ENCODE measurements at regions not wholly inside any gene's neighbourhood (a gene's known extent, or its start where the extent isn't known, plus 50 kb on each side); places are given as distances from the start of the nearest gene placed in this dataset.
"Not testable (repeated sequence)": the region's sequence is repeated elsewhere in the genome, so short reads cannot be mapped to it uniquely, and the experiment has no call there.

- ATAC-seq; H3K4me1 Mint-ChIP-seq (ENCODE audit: low read depth in 2 of 2); H3K4me3 Mint-ChIP-seq; H3K9me3 Mint-ChIP-seq; H3K27ac Mint-ChIP-seq; DNase-seq (ENCODE audit: low spot score): not testable (repeated sequence)
- Mint-ChIP-seq H3K36me3 (peaks cover 17% of the 10 kb centered on the region), H3K27me3 (peaks cover 8 to 21% of the 10 kb centered on the region in 2 donors)
These were observed 186.7 kb upstream of the MAP3K1 start for GRCh38 chr5:56628616-56629015.

GRCh38 chr5:56625541-56625940 lies 189.8 kb upstream of the MAP3K1 start:
- no peak for ATAC-seq
- H3K36me3 Mint-ChIP-seq = peaks cover 15% of the 10 kb centered on the region
- H3K27ac Mint-ChIP-seq = no peak overlapping the region
- H3K27me3 Mint-ChIP-seq = peaks cover 0 to 9% of the 10 kb centered on the region in 2 donors
- H3K4me1 Mint-ChIP-seq (ENCODE audit: low read depth in 2 of 2) = no peaks in the 10 kb centered on the region
- H3K4me3 Mint-ChIP-seq = no peak overlapping the region
- peaks cover 4% of the 10 kb centered on the region for H3K9me3 Mint-ChIP-seq
- no peak for DNase-seq (ENCODE audit: low spot score)

GRCh38 chr5:56624751-56625150 lies 190.6 kb upstream of the MAP3K1 start:
- Mint-ChIP-seq H3K27me3 (peaks cover 0 to 9% of the 10 kb centered on the region in 2 donors), H3K9me3 (no peaks in the 10 kb centered on the region), H3K4me3 (no peak overlapping the region), H3K27ac (no peak overlapping the region), H3K4me1 (ENCODE audit: low read depth in 2 of 2) (no peaks in the 10 kb centered on the region), H3K36me3 (peaks cover 7% of the 10 kb centered on the region)
- no peak for DNase-seq (ENCODE audit: low spot score)
- ATAC-seq = no peak

- Mint-ChIP-seq H3K4me1 (ENCODE audit: low read depth in 2 of 2) (no peaks in the 10 kb centered on the region), H3K36me3 (peaks cover 8% of the 10 kb centered on the region), H3K27ac (no peak overlapping the region), H3K4me3 (no peak overlapping the region), H3K9me3 (peaks cover 4% of the 10 kb centered on the region), H3K27me3 (no peaks in the 10 kb centered on the region)
- DNase-seq (ENCODE audit: low spot score) (no peak), ATAC-seq (no peak)
These were observed 193.2 kb upstream of the MAP3K1 start for GRCh38 chr5:56622141-56622540.

GRCh38 chr5:56620903-56621677 lies 194.3 kb upstream of the MAP3K1 start:
- Mint-ChIP-seq H3K4me3 (no peak overlapping the region), H3K9me3 (peaks cover 4% of the 10 kb centered on the region), H3K27ac (no peak overlapping the region), H3K36me3 (peaks cover 8% of the 10 kb centered on the region), H3K4me1 (ENCODE audit: low read depth in 2 of 2) (no peaks in the 10 kb centered on the region), H3K27me3 (no peaks in the 10 kb centered on the region)
- DNase-seq (ENCODE audit: low spot score) (no peak), ATAC-seq (no peak)

GRCh38 chr5:56617998-56618397 lies 197.4 kb upstream of the MAP3K1 start:
- Mint-ChIP-seq H3K27ac (no peak overlapping the region), H3K4me1 (ENCODE audit: low read depth in 2 of 2) (peaks cover 4 to 22% of the 10 kb centered on the region in 2 donors), H3K4me3 (no peak overlapping the region), H3K36me3 (peaks cover 8% of the 10 kb centered on the region), H3K9me3 (peaks cover 7% of the 10 kb centered on the region), H3K27me3 (no peaks in the 10 kb centered on the region)
- ATAC-seq (no peak), DNase-seq (ENCODE audit: low spot score) (no peak)

- H3K9me3 Mint-ChIP-seq = peaks cover 10% of the 10 kb centered on the region
- H3K27ac Mint-ChIP-seq = no peak overlapping the region
- no peak for DNase-seq (ENCODE audit: low spot score)
- H3K36me3 Mint-ChIP-seq = peaks cover 11% of the 10 kb centered on the region
- H3K27me3 Mint-ChIP-seq = no peaks in the 10 kb centered on the region
- no peak overlapping the region for H3K4me3 Mint-ChIP-seq
- ATAC-seq = no peak
- peaks cover 12 to 32% of the 10 kb centered on the region in 2 donors for H3K4me1 Mint-ChIP-seq (ENCODE audit: low read depth in 2 of 2)
These were observed 198.7 kb upstream of the MAP3K1 start for GRCh38 chr5:56616454-56617160.

- ATAC-seq (no peak), DNase-seq (ENCODE audit: low spot score) (no peak)
- Mint-ChIP-seq H3K9me3 (peaks cover 13% of the 10 kb centered on the region), H3K4me1 (ENCODE audit: low read depth in 2 of 2) (peaks cover 16 to 40% of the 10 kb centered on the region in 2 donors), H3K36me3 (peaks cover 18% of the 10 kb centered on the region), H3K27me3 (no peaks in the 10 kb centered on the region), H3K4me3 (no peak overlapping the region), H3K27ac (no peak overlapping the region)
These were observed 199.8 kb upstream of the MAP3K1 start for GRCh38 chr5:56615361-56616153.

GRCh38 chr5:56612759-56613158 lies 202.6 kb upstream of the MAP3K1 start:
- Mint-ChIP-seq H3K4me1 (ENCODE audit: low read depth in 2 of 2) (peaks cover 26 to 56% of the 10 kb centered on the region in 2 donors), H3K36me3 (peaks cover 9% of the 10 kb centered on the region), H3K4me3 (peak overlapping the region; percentile 5), H3K9me3 (peaks cover 13% of the 10 kb centered on the region), H3K27me3 (no peaks in the 10 kb centered on the region), H3K27ac (peak overlapping the region in 1 of 2 donors; percentile 17)
- DNase-seq (ENCODE audit: low spot score) (no peak), ATAC-seq (no peak)

GRCh38 chr5:56612353-56612752 lies 203.0 kb upstream of the MAP3K1 start:
- Mint-ChIP-seq H3K27me3 (no peaks in the 10 kb centered on the region), H3K9me3 (peaks cover 13% of the 10 kb centered on the region), H3K4me1 (ENCODE audit: low read depth in 2 of 2) (peaks cover 26 to 60% of the 10 kb centered on the region in 2 donors), H3K36me3 (peaks cover 9% of the 10 kb centered on the region), H3K27ac (no peak overlapping the region), H3K4me3 (peak overlapping the region; percentile 5)
- DNase-seq (ENCODE audit: low spot score) (no peak), ATAC-seq (no peak)

GRCh38 chr5:56610093-56610698 lies 205.2 kb upstream of the MAP3K1 start:
- no peak overlapping the region for H3K27ac Mint-ChIP-seq
- ATAC-seq (peak; percentile 84), DNase-seq (ENCODE audit: low spot score) (peak; percentile 64)
- peaks cover 9% of the 10 kb centered on the region for H3K36me3 Mint-ChIP-seq
- peaks cover 0 to 9% of the 10 kb centered on the region in 2 donors for H3K27me3 Mint-ChIP-seq
- H3K9me3 Mint-ChIP-seq = peaks cover 13% of the 10 kb centered on the region
- peaks cover 26 to 60% of the 10 kb centered on the region in 2 donors for H3K4me1 Mint-ChIP-seq (ENCODE audit: low read depth in 2 of 2)
- no peak overlapping the region for H3K4me3 Mint-ChIP-seq

GRCh38 chr5:56608217-56608925 lies 207.0 kb upstream of the MAP3K1 start:
- DNase-seq (ENCODE audit: low spot score) = no peak
- Mint-ChIP-seq H3K4me3 (no peak overlapping the region), H3K27me3 (peaks cover 0 to 9% of the 10 kb centered on the region in 2 donors), H3K36me3 (peaks cover 9% of the 10 kb centered on the region), H3K27ac (no peak overlapping the region), H3K4me1 (ENCODE audit: low read depth in 2 of 2) (peaks cover 26 to 47% of the 10 kb centered on the region in 2 donors), H3K9me3 (peaks cover 9% of the 10 kb centered on the region)
- ATAC-seq = no peak

- Mint-ChIP-seq H3K27ac (no peak overlapping the region), H3K9me3 (peaks cover 9% of the 10 kb centered on the region), H3K27me3 (peaks cover 0 to 9% of the 10 kb centered on the region in 2 donors), H3K36me3 (peaks cover 9% of the 10 kb centered on the region), H3K4me3 (no peak overlapping the region), H3K4me1 (ENCODE audit: low read depth in 2 of 2) (peaks cover 17 to 43% of the 10 kb centered on the region in 2 donors)
- ATAC-seq = no peak
- no peak for DNase-seq (ENCODE audit: low spot score)
These were observed 207.8 kb upstream of the MAP3K1 start for GRCh38 chr5:56607551-56607950.
